Caco-2 (cell line): ENCODE measurements at regions not wholly inside any gene's neighbourhood (a gene's known extent, or its start where the extent isn't known, plus 50 kb on each side); places are given as distances from the start of the nearest gene placed in this dataset.

Source experiments
- BruUV-seq: library from RNA; stranded (reverse); fragments of 400-500 nt; replicated peaks from 2 replicates; lab custom pipeline; 2021; lab: Mats Ljungman, UMichigan
- CTCF ChIA-PET: fragments of 300-600 bp; sonication (Branson Sonifier 250); formaldehyde crosslinking; loops from one replicate; lab custom pipeline; 2022; ENCODE audit warnings: antibody characterized with exemption; lab: Charles Lee
- POLR2A ChIA-PET: fragments of 300-600 bp; sonication (Branson Sonifier 250); formaldehyde crosslinking; loops from one replicate; lab custom pipeline; 2022; ENCODE audit warnings: antibody characterized with exemption; lab: Charles Lee
- DNase-seq, 2 experiments: peaks; one replicate each; pipeline versions ENCODE4 v3.0.0 to v3.0.0-alpha.2; 2020 to 2022
- H3K27me3 ChIP-seq: replicated peaks from 2 replicates; pipeline ENCODE4 v1.6.0; 2011; ENCODE audit warnings: low read length; ENCODE audit not compliant: control insufficient read depth, insufficient read depth
- H3K36me3 ChIP-seq: 2 replicates; pipeline ENCODE4 v1.5.1; 2011; ENCODE audit warnings: low read length; ENCODE audit not compliant: control insufficient read depth, insufficient read depth
- H3K4me1 ChIP-seq: fragments of 250-450 bp; sonication (Bioruptor Pico); 2 replicates; pipeline ENCODE4 v1.5.1; 2020; ENCODE audit warnings: mild to moderate bottlenecking
- H3K4me3 ChIP-seq: 2 replicates; pipeline ENCODE4 v1.5.1; 2011; ENCODE audit warnings: low read depth, mild to moderate bottlenecking, control low read depth, low read length
- H3K9me3 ChIP-seq: fragments of 250-450 bp; sonication (Bioruptor Pico); 2 replicates; pipeline ENCODE4 v1.5.1; 2020; ENCODE audit warnings: mild to moderate bottlenecking, moderate library complexity
- H3K27ac Mint-ChIP-seq: one replicate; pipeline ENCODE4 v1.8.0; 2022; ENCODE audit warnings: mixed read lengths; ENCODE audit not compliant: unreplicated experiment
- H3K27me3 Mint-ChIP-seq: one replicate; pipeline ENCODE4 v1.8.0; 2022; ENCODE audit warnings: mixed read lengths; ENCODE audit not compliant: insufficient read depth, unreplicated experiment
- H3K36me3 Mint-ChIP-seq: one replicate; pipeline ENCODE4 v1.8.0; 2022; ENCODE audit warnings: mild to moderate bottlenecking, mixed read lengths; ENCODE audit not compliant: insufficient read depth, unreplicated experiment
- H3K4me1 Mint-ChIP-seq: one replicate; pipeline ENCODE4 v1.8.0; 2022; ENCODE audit warnings: low read depth, mixed read lengths; ENCODE audit not compliant: unreplicated experiment
- H3K4me3 Mint-ChIP-seq: one replicate; pipeline ENCODE4 v1.8.0; 2022; ENCODE audit warnings: mild to moderate bottlenecking, moderate library complexity, mixed read lengths; ENCODE audit not compliant: unreplicated experiment
- H3K9me3 Mint-ChIP-seq: one replicate; pipeline ENCODE4 v1.8.0; 2022; ENCODE audit warnings: mixed read lengths; ENCODE audit not compliant: unreplicated experiment
- CTCF ChIP-seq, 2 experiments: fragments of 200-600 bp in 1 of 2; IDR thresholded peaks; 1 replicate in 1 of 2; 2 replicates in 1 of 2; pipeline versions ENCODE4 v1.5.1 to v1.8.0; 2011 to 2022; ENCODE audit warnings: antibody characterized with exemption in 1 of 2, control low read depth in 1 of 2, inconsistent platforms in 1 of 2, low read depth in 1 of 2, low read length in 1 of 2, mild to moderate bottlenecking in 1 of 2, moderate library complexity in 1 of 2; ENCODE audit not compliant: insufficient read depth in 1 of 2, severe bottlenecking in 1 of 2, unreplicated experiment in 1 of 2
- intact Hi-C: fragments of 100-400 bp; cut with micrococcal nuclease; formaldehyde crosslinking; loops from one replicate; pipeline ENCODE4 v1.10.0; 2022; ENCODE audit not compliant: unreplicated experiment

- H3K4me3 ChIP-seq = no peak overlapping the region
- no peaks in the 10 kb centered on the region for H3K9me3 ChIP-seq
- Mint-ChIP-seq H3K4me3 (no peak overlapping the region), H3K27me3 (peaks cover 2% of the 10 kb centered on the region), H3K36me3 (no peaks in the 10 kb centered on the region), H3K9me3 (no peaks in the 10 kb centered on the region), H3K27ac (no peak overlapping the region), H3K4me1 (no peaks in the 10 kb centered on the region)
- intact Hi-C loops = no loop called here
- DNase-seq = no peak
- TF ChIP-seq CTCF (IDR thresholded peaks at IDR 0.05; ENCODE audit: insufficient read depth in 1 of 2, low read depth in 1 of 2, low read length in 1 of 2, severe bottlenecking in 1 of 2, unreplicated experiment in 1 of 2) = no peak
- POLR2A ChIA-PET = no interaction called here
- CTCF ChIA-PET = no interaction called here
- BruUV-seq = no TSS peak
- no peaks in the 10 kb centered on the region for H3K4me1 ChIP-seq
- H3K36me3 ChIP-seq = no peaks in the 10 kb centered on the region
- no peaks in the 10 kb centered on the region; the same call in 1 of the 2 replicates for H3K27me3 ChIP-seq
Observed at GRCh38 chr3:23664459-23664858, 141.3 kb upstream of the UBE2E1 start.

DNA sequence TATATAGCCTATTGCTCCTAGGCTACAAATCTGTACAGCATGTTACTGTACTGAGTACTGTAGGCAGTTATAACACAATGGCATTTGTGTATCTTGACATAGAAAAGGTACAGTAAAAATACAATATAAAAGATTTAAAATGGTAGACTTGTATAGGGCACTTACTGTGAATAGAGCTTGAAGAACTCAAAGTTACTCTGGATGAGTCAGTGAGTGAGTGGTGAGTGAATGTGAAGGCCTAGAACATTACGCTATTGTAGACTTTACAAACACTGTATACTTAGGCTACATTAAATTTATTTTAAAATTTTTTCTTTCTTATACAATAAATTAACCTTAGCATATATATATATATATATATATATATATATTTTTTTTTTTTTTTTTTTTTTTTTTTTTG lies 140.0 kb upstream of the UBE2E1 start:
- ChIA-PET CTCF (no interaction called here), POLR2A (no interaction called here)
- H3K27ac Mint-ChIP-seq = no peak overlapping the region
- H3K36me3 Mint-ChIP-seq = no peaks in the 10 kb centered on the region
- H3K9me3 Mint-ChIP-seq = no peaks in the 10 kb centered on the region
- Histone ChIP-seq H3K4me3 (no peak overlapping the region), H3K27me3 (no peaks in the 10 kb centered on the region; the same call in 1 of the 2 replicates), H3K9me3 (no peaks in the 10 kb centered on the region), H3K36me3 (no peaks in the 10 kb centered on the region), H3K4me1 (no peaks in the 10 kb centered on the region)
- no peak for DNase-seq
- BruUV-seq = no TSS peak
- no peak for TF ChIP-seq CTCF (IDR thresholded peaks at IDR 0.05; ENCODE audit: insufficient read depth in 1 of 2, low read depth in 1 of 2, low read length in 1 of 2, severe bottlenecking in 1 of 2, unreplicated experiment in 1 of 2)
- peaks cover 2% of the 10 kb centered on the region for H3K27me3 Mint-ChIP-seq
- no peak overlapping the region for H3K4me3 Mint-ChIP-seq
- intact Hi-C loops = no loop called here
- no peaks in the 10 kb centered on the region for H3K4me1 Mint-ChIP-seq

GRCh38 chr3:23666818-23667217 lies 138.9 kb upstream of the UBE2E1 start:
- Histone ChIP-seq H3K4me1 (no peaks in the 10 kb centered on the region), H3K27me3 (no peaks in the 10 kb centered on the region; the same call in 1 of the 2 replicates), H3K9me3 (no peaks in the 10 kb centered on the region), H3K4me3 (no peak overlapping the region), H3K36me3 (no peaks in the 10 kb centered on the region)
- no peak for DNase-seq
- no peak for TF ChIP-seq CTCF (IDR thresholded peaks at IDR 0.05; ENCODE audit: insufficient read depth in 1 of 2, low read depth in 1 of 2, low read length in 1 of 2, severe bottlenecking in 1 of 2, unreplicated experiment in 1 of 2)
- POLR2A ChIA-PET = no interaction called here
- no peaks in the 10 kb centered on the region for H3K4me1 Mint-ChIP-seq
- H3K9me3 Mint-ChIP-seq = no peaks in the 10 kb centered on the region
- intact Hi-C loops = no loop called here
- H3K27ac Mint-ChIP-seq = no peak overlapping the region
- no peak overlapping the region for H3K4me3 Mint-ChIP-seq
- CTCF ChIA-PET = no interaction called here
- BruUV-seq = no TSS peak
- no peaks in the 10 kb centered on the region for H3K27me3 Mint-ChIP-seq
- no peaks in the 10 kb centered on the region for H3K36me3 Mint-ChIP-seq
